ENCODE measurements at regions not wholly inside any gene's neighbourhood (a gene's known extent, or its start where the extent isn't known, plus 50 kb on each side); places are given as distances from the start of the nearest gene placed in this dataset.

DNA sequence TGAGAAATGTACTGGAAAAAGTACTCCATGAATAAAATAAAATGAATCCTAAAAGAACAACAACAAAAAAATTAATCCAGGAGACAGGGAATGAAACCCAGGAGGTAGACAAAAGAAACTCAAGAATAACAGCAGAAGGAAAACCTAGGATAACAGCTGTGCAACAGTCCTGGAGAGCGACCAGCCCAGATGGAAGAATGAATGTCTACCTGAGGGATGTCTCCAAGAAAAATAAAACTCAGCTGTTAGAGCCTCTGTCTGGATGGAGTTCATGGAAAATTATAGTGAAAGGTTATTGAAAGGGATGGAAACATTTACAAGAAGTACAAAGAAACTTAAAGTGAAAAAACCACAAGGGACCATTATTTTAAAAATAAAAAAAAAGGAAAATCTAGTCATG lies 135.8 kb upstream of the CA10 start:
- BruUV-seq (replicated peaks), result no TSS peak
- Histone ChIP-seq H3K4me1 (ENCODE audit: insufficient read depth, low read length, poor library complexity, severe bottlenecking) (no peaks in the 10 kb centered on the region), H3K4me3 (ENCODE audit: low read depth, low read length, poor library complexity, severe bottlenecking) (no peak overlapping the region), H3K9me3 (ENCODE audit: low read depth, low read length, poor library complexity, severe bottlenecking) (no peaks in the 10 kb centered on the region), H3K27me3 (replicated peaks; ENCODE audit: insufficient read depth, low read depth, low read length, poor library complexity) (no peaks in the 10 kb centered on the region), H3K36me3 (ENCODE audit: insufficient read depth, low read length, poor library complexity, severe bottlenecking) (no peaks in the 10 kb centered on the region), H3K27ac (ENCODE audit: low read depth, low read length, poor library complexity, severe bottlenecking) (no peak overlapping the region)
- CTCF ChIA-PET, result no interaction called here
- TF ChIP-seq, protein P1, sequence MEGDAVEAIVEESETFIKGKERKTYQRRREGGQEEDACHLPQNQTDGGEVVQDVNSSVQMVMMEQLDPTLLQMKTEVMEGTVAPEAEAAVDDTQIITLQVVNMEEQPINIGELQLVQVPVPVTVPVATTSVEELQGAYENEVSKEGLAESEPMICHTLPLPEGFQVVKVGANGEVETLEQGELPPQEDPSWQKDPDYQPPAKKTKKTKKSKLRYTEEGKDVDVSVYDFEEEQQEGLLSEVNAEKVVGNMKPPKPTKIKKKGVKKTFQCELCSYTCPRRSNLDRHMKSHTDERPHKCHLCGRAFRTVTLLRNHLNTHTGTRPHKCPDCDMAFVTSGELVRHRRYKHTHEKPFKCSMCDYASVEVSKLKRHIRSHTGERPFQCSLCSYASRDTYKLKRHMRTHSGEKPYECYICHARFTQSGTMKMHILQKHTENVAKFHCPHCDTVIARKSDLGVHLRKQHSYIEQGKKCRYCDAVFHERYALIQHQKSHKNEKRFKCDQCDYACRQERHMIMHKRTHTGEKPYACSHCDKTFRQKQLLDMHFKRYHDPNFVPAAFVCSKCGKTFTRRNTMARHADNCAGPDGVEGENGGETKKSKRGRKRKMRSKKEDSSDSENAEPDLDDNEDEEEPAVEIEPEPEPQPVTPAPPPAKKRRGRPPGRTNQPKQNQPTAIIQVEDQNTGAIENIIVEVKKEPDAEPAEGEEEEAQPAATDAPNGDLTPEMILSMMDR (conservative IDR thresholded peaks at IDR 0.05; ENCODE audit: low read depth, low read length), result no peak
- no peak for TF ChIP-seq EZH2 (IDR thresholded peaks at IDR 0.05; ENCODE audit: borderline replicate concordance, low read depth, low read length, poor library complexity, severe bottlenecking)
- intact Hi-C loops (cut with micrococcal nuclease; ENCODE audit: unreplicated experiment), result no loop called here
- no peak for DNase-seq (ENCODE audit: low spot score)
- POLR2A ChIA-PET (ENCODE audit: low non-redundant PET), result no interaction called here

DNA sequence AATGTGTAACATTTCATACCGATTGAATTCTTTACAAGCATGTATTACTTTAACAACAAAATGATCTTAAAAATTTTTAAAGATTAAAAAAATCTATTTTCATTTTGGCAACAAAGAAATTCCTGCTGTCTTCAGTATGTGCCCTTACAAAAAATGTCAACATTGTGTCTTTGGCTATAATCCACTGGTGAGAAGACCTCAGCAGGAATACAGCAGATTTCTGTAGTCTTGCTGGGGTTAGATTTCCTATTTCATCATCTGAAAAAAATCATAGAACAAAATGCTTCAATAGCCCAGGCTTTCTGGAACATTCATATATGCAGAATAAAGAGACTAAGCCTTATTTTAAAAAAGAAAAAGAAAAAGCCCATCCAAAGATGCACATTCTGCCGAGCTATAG lies 129.1 kb upstream of the CA10 start:
- no peaks in the 10 kb centered on the region for H3K36me3 ChIP-seq (ENCODE audit: insufficient read depth, low read length, poor library complexity, severe bottlenecking)
- no peaks in the 10 kb centered on the region for H3K9me3 ChIP-seq (ENCODE audit: low read depth, low read length, poor library complexity, severe bottlenecking)
- POLR2A ChIA-PET (ENCODE audit: low non-redundant PET), result no interaction called here
- H3K4me1 ChIP-seq (ENCODE audit: insufficient read depth, low read length, poor library complexity, severe bottlenecking), result no peaks in the 10 kb centered on the region
- no TSS peak for BruUV-seq (replicated peaks)
- DNase-seq (ENCODE audit: low spot score), result no peak
- CTCF ChIA-PET, result no interaction called here
- H3K27ac ChIP-seq (ENCODE audit: low read depth, low read length, poor library complexity, severe bottlenecking), result no peak overlapping the region
- no peak for TF ChIP-seq EZH2 (IDR thresholded peaks at IDR 0.05; ENCODE audit: borderline replicate concordance, low read depth, low read length, poor library complexity, severe bottlenecking)
- TF ChIP-seq, protein P1 (conservative IDR thresholded peaks at IDR 0.05; ENCODE audit: low read depth, low read length), result no peak
- no peaks in the 10 kb centered on the region for H3K27me3 ChIP-seq (replicated peaks; ENCODE audit: insufficient read depth, low read depth, low read length, poor library complexity)
- no peak overlapping the region for H3K4me3 ChIP-seq (ENCODE audit: low read depth, low read length, poor library complexity, severe bottlenecking)
- intact Hi-C loops (cut with micrococcal nuclease; ENCODE audit: unreplicated experiment), result no loop called here

DNA sequence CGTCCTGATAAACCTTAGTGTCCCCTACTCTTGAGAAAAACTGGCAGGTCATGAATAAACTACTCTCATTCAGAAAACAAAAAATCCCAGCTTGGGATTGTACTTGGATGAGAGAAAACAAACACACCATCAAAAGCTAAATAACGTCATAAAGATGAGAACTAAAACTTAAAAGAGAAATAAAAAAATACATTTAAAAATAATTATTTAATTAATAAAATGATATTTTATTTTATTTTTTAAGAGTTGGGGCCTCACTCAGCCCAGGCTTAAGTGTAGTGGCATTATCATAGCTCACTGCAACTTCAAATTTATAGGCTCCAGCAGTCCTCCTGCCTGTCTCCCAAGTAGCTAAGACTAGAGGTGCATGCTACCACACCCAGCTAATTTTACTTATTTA lies 125.4 kb upstream of the CA10 start:
- Histone ChIP-seq H3K27me3 (replicated peaks; ENCODE audit: insufficient read depth, low read depth, low read length, poor library complexity) (no peaks in the 10 kb centered on the region), H3K36me3 (ENCODE audit: insufficient read depth, low read length, poor library complexity, severe bottlenecking) (no peaks in the 10 kb centered on the region), H3K4me3 (ENCODE audit: low read depth, low read length, poor library complexity, severe bottlenecking) (no peak overlapping the region), H3K27ac (ENCODE audit: low read depth, low read length, poor library complexity, severe bottlenecking) (no peak overlapping the region), H3K9me3 (ENCODE audit: low read depth, low read length, poor library complexity, severe bottlenecking) (no peaks in the 10 kb centered on the region), H3K4me1 (ENCODE audit: insufficient read depth, low read length, poor library complexity, severe bottlenecking) (no peaks in the 10 kb centered on the region)
- ChIA-PET POLR2A (ENCODE audit: low non-redundant PET) (no interaction called here), CTCF (no interaction called here)
- no peak for DNase-seq (ENCODE audit: low spot score)
- intact Hi-C loops (cut with micrococcal nuclease; ENCODE audit: unreplicated experiment), result no loop called here
- TF ChIP-seq, protein P1 (conservative IDR thresholded peaks at IDR 0.05; ENCODE audit: low read depth, low read length), result no peak
- TF ChIP-seq EZH2 (IDR thresholded peaks at IDR 0.05; ENCODE audit: borderline replicate concordance, low read depth, low read length, poor library complexity, severe bottlenecking), result no peak
- BruUV-seq (replicated peaks), result no TSS peak

Measured in A673 (cell line).